Astrocyte of the cerebellum (primary cell): ENCODE measurements at regions not wholly inside any gene's neighbourhood (a gene's known extent, or its start where the extent isn't known, plus 50 kb on each side); places are given as distances from the start of the nearest gene placed in this dataset.
A peak's percentile ranks its signal among the peaks of the same experiment; 100 is the strongest.

ENCODE experiments used
- DNase-seq: peaks from one replicate; pipeline ENCODE4 v3.0.0-alpha.2; 2011; ENCODE audit warnings: low read depth
- H3K4me3 ChIP-seq: 2 replicates; pipeline ENCODE4 v1.5.1; 2011; ENCODE audit warnings: mild to moderate bottlenecking, low read depth, low read length, moderate library complexity
- in situ Hi-C: cut with HindIII; loops from 2 replicates; pipeline ENCODE4 v1.10.0; 2017; ENCODE audit warnings: low sequenced_read_pairs
- TF ChIP-seq, protein P1 (sequence below): IDR thresholded peaks from 2 replicates; pipeline ENCODE4 v1.5.1; 2012; ENCODE audit warnings: low read length, low read depth, moderate library complexity, mild to moderate bottlenecking; ENCODE audit errors: missing control alignments

DNA sequence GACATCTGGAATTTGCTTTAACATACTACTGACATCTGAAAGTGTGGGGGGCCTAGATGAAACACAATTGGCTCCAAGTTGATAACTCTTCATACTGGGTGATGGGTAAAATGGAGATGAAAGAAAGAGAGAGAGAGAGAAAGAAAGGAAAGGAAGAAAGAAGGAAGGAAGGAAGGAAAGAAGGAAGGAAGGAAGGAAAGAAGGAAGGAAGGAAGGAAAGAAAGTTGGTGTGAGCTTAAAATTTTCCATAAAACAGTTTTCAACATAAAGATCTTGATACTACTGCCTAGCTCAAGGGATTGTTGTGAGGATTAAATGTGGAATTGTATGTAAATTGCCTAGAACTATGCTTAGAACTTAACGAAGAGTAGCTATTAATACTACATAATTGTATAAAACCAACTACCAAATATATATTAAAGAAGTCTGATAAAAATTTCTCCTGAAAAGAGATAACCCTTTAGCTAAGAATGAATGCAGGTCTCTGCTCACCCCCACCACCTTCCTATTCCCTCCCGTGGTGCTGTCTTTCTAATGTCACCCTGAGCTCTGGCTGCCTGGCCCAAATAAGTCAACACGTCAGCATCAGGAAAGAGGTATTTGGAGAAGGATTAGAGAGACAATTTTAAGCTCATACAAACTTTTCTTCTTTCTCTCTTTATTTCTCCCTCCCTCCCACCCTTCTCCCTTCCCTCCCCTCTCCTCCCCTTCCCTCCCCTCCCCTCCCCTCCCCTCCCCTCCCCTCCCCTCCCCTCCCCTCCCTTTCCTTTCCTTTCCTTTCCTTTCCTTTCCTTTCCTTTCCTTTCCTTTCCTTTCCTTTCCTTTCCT lies 89.3 kb upstream of the SGIP1 start:
- no peak for DNase-seq

DNA sequence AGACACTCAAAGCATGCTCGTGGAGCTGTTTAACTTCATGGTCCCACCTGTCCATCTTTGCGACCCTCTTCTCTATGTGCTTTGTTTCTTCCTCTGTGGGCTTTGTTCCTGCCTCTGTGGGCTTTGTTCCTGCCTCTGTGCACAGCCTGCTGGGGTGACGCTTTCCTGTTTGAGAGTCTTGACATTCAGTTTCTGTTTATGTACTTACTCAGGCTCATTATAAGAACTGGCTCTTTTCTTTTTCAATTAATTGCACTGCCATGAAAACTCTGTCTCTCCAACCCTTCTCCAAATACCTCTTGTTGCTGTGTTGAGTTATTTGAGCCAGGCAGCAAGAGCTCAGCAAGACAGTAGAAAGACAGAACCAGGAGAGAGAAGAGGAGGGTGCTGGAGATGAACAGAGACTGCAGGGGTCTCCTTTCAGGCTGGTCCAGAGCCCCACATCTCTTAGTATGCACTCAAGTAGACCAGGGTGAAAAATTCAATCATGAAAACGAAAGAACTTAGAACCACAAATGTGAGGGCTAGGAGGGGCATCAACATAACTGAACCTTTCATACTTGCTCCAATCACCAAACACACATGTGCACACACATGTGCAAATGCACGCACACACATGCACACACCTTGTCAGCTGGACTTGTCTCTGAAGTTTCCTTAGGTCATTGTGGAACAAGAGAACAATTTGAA lies 88.3 kb upstream of the SGIP1 start:
- H3K4me3 ChIP-seq: no peak overlapping the region
- DNase-seq: no peak
- in situ Hi-C loops: no loop called here
- TF ChIP-seq, protein P1, sequence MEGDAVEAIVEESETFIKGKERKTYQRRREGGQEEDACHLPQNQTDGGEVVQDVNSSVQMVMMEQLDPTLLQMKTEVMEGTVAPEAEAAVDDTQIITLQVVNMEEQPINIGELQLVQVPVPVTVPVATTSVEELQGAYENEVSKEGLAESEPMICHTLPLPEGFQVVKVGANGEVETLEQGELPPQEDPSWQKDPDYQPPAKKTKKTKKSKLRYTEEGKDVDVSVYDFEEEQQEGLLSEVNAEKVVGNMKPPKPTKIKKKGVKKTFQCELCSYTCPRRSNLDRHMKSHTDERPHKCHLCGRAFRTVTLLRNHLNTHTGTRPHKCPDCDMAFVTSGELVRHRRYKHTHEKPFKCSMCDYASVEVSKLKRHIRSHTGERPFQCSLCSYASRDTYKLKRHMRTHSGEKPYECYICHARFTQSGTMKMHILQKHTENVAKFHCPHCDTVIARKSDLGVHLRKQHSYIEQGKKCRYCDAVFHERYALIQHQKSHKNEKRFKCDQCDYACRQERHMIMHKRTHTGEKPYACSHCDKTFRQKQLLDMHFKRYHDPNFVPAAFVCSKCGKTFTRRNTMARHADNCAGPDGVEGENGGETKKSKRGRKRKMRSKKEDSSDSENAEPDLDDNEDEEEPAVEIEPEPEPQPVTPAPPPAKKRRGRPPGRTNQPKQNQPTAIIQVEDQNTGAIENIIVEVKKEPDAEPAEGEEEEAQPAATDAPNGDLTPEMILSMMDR: no peak

More for the DNA sequence above, 89.3 kb upstream of the SGIP1 start:
- TF ChIP-seq, protein P1: no peak
- no peak overlapping the region for H3K4me3 ChIP-seq
- in situ Hi-C loops: no loop called here

DNA sequence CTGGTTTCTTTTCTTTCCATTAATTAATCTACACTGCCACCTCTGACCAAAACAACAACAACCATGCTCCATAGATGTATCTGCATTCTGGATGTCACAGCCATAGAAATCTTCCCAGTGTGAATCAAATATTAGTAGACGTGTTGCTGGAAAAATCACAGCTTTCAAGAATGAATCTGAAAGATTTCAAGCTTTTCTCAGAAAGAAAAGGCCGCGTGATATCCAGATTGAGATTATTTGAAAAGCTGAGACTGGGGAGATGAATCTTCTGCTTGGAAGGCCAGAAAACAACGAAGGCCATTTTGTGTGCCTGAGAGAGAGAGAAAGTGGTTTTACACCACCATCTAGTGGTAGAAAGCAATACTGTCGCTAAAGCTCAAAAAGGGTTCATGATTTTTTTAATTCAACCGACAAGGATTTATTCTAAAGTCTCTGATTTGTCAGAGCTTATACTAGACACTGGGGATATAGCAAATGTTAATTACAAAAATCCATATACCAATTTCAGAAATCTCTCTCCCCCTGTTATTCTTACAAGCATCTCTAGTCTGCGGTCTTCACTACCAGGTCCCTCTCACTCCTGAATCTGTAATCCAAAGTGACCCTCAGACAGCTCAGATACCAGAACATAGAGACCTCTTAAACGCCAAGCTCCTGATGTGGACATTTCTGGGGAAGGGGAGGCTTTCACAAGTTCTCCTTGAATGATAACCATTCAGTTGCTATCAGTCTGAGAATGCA lies 87.5 kb upstream of the SGIP1 start:
- in situ Hi-C loops: no loop called here
- TF ChIP-seq, protein P1: peak; percentile 60
- no peak overlapping the region for H3K4me3 ChIP-seq
- DNase-seq: peak; percentile 70

DNA sequence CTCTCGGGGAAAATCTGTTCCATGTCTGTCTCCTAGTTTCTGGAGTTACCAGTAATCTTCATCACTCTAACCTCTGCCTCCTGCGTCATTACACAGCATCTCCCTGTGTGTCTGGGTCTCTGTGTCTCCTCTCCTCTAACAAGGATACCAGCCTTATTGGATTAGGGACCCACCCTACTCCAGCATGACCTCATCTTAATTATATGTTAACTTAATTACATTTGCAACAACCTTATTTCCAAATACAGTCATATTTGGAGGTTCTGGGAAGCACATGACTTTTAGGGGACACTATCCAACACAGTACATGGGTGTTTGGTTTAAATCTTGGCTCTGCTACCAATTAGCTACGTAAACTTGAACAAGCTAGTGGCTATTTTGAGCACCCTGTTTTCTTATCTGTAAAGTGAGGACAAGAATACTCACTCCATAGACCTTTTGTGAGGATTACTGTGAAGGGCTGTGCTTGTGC lies 83.9 kb upstream of the SGIP1 start:
- no peak for DNase-seq
- TF ChIP-seq, protein P1: no peak
- no peak overlapping the region for H3K4me3 ChIP-seq
- in situ Hi-C loops: loop anchor here (10.0 kb wide), 1 partner anchor 205 kb away; no protein-coding TSS in a partner anchor

DNA sequence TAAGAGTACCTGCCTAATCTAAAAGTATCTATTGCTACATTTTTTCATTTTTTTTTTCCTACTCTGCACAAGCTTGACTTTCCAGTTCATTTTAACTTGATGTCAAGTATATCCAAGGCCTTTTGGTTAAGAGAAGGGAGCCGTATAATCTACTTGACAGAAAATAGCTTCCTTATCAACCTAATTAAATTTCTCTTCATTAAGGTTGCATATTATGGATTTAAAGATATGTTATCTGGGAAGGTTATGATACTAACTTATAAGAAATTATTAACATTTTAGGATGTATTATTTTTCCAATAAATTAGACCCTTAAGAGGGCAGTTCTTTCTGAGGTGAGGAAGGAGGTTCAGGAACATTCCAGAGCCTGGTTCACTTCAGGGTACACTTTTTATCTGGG lies 83.1 kb upstream of the SGIP1 start:
- in situ Hi-C loops: loop anchor here (10.0 kb wide), 1 partner anchor 206 kb away; no protein-coding TSS in a partner anchor
- no peak overlapping the region for H3K4me3 ChIP-seq
- DNase-seq: no peak
- TF ChIP-seq, protein P1: no peak

DNA sequence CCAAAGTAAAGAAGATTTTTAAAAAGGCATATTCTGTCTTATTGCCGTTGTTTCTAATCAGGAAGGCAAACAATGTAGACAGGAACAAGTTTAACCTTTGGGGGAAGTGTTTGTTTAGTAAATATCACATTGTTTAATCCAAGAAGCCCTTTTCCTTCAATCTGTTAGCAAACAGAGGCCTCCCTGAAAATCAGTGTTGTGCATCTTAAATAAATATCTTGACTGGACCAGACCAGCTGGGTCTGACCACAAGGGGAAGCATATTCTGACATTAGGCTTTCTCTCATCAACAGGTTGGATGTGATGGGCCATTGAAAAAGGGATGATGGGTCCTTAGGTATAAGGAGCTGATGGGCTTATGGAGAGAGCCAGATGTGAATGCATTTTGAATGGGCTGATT lies 81.8 kb upstream of the SGIP1 start:
- DNase-seq: no peak
- in situ Hi-C loops: loop anchor here (10.0 kb wide), 1 partner anchor 207 kb away; no protein-coding TSS in a partner anchor

More for the DNA sequence above, 81.8 kb upstream of the SGIP1 start:
- TF ChIP-seq, protein P1: peak; percentile 26
- no peak overlapping the region for H3K4me3 ChIP-seq
